Thyroid gland (tissue), 4 donors: ENCODE measurements at regions not wholly inside any gene's neighbourhood (a gene's known extent, or its start where the extent isn't known, plus 50 kb on each side); places are given as distances from the start of the nearest gene placed in this dataset.

Experiments
- CTCF ChIP-seq, 6 experiments: fragments of 200-600 bp in 3 of 6; fragments of 450-650 bp in 3 of 6; sonication (generic) in 3 of 6; IDR thresholded peaks; one replicate each; pipeline ENCODE4 v1.5.1; 2016 to 2019; ENCODE audit warnings: antibody characterized with exemption in 6 of 6, mild to moderate bottlenecking in 2 of 6, inconsistent platforms in 1 of 6, moderate library complexity in 1 of 6
- POLR2A ChIP-seq, 2 donors: fragments of 450-650 bp; IDR thresholded peaks; one replicate each; pipeline ENCODE4 v1.6.1; 2017; ENCODE audit warnings: antibody characterized with exemption in 2 of 2, mild to moderate bottlenecking in 2 of 2, moderate library complexity in 1 of 2

- TF ChIP-seq POLR2A (IDR thresholded peaks at IDR 0.05), result no peak
- no peak for TF ChIP-seq CTCF (IDR thresholded peaks at IDR 0.05)
These were observed 885.2 kb upstream of the ADGRL2 start for GRCh38 chr1:80915491-80915890.
